ENCODE measurements at regions not wholly inside any gene's neighbourhood (a gene's known extent, or its start where the extent isn't known, plus 50 kb on each side); places are given as distances from the start of the nearest gene placed in this dataset.
"Not testable (repeated sequence)": the region's sequence is repeated elsewhere in the genome, so short reads cannot be mapped to it uniquely, and the experiment has no call there.

DNA sequence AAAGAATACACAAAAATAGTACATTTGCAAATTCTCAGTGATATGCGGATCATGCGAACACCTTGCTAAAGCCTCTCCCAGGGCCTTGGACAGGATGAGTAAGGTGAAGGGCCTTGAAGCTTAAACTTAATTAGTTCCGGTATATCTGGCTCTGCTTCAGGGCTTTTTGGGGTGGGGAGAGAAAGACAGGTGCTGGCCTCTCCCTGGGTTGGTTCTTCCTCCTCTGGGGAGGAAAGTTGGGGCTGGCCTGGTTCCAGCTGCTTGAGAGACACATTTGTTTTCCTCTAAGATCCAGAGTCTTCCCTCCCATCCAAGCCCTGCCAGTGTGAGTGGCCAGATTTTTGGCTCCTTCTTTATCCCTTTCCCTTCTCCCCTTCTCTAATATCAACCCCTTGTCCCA, 64.7 kb upstream of the EPHB3 start:
- TF ChIP-seq, protein P1, sequence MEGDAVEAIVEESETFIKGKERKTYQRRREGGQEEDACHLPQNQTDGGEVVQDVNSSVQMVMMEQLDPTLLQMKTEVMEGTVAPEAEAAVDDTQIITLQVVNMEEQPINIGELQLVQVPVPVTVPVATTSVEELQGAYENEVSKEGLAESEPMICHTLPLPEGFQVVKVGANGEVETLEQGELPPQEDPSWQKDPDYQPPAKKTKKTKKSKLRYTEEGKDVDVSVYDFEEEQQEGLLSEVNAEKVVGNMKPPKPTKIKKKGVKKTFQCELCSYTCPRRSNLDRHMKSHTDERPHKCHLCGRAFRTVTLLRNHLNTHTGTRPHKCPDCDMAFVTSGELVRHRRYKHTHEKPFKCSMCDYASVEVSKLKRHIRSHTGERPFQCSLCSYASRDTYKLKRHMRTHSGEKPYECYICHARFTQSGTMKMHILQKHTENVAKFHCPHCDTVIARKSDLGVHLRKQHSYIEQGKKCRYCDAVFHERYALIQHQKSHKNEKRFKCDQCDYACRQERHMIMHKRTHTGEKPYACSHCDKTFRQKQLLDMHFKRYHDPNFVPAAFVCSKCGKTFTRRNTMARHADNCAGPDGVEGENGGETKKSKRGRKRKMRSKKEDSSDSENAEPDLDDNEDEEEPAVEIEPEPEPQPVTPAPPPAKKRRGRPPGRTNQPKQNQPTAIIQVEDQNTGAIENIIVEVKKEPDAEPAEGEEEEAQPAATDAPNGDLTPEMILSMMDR (IDR thresholded peaks at IDR 0.05): no peak
- no peak for TF ChIP-seq POLR2A (IDR thresholded peaks at IDR 0.05)
- H3K4me3 ChIP-seq (ENCODE audit: low read depth, poor library complexity, severe bottlenecking): no peak overlapping the region
- intact Hi-C loops (cut with DNase I; ENCODE audit: low total_unique reads): no loop called here
- WGBS, 2 donors: 46 to 64% methylated on average over 3 of the region's 3 CpGs
- DNase-seq (ENCODE audit: low spot score in 2 of 2): peak in 1 of 2 donors; percentile 51

DNA sequence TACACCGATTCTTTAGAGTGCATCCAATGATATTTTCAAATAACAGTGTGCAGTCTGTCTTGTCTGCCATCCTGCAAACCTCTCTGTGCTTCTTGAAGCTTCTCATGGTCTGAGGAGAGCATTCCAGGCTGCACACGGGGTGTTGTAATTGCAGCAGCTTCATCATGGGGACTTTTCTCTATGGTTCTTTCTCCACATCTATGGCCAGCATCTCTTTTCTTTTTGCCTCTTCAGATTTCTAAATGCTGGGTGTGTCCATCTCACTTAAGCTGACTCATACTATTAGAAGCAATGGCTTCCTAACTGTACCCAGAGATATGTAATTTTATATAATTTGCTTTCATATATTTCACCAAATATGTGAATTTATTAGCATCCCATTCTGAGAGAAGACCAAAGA, 63.8 kb upstream of the EPHB3 start:
- TF ChIP-seq POLR2A (IDR thresholded peaks at IDR 0.05): no peak
- TF ChIP-seq, protein P1 (IDR thresholded peaks at IDR 0.05): no peak
- no peak overlapping the region for H3K4me3 ChIP-seq (ENCODE audit: low read depth, poor library complexity, severe bottlenecking)
- no peak for DNase-seq (ENCODE audit: low spot score in 2 of 2)
- 73 to 74% methylated on average over 2 of the region's 2 CpGs for WGBS, 2 donors
- intact Hi-C loops (cut with DNase I; ENCODE audit: low total_unique reads): no loop called here

DNA sequence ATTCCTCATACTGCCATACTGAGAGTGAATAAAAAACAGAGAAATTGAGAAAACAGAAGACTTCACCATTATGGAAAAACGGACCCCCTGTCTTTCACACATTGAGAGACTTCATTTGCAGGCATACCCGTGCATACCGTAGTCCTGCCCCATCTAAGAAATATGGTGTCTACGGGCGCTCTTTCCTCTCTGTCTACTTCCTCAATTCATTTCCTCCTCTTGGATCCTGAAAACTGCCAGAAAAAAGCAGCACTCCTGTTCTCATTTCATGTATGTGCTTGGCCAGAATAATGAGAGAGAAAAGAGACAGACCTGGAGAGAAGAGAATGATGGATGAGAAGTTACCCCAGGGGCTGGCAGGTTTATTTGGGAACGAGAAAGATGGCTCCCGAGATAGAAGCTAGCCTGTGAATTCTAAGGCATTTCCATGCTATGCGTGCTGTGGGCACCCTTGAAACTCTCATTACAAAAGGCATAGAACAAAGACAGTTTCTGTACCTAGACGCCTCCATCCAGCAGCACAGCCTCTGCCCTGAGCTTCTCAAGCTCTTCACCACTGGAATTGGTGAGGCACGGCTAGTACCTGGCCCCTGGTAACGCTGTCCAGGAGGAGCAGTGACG, 62.5 kb upstream of the EPHB3 start:
- intact Hi-C loops (cut with DNase I; ENCODE audit: low total_unique reads): no loop called here
- WGBS, 2 donors: 79 to 84% methylated on average over 12 of the region's 12 CpGs
- DNase-seq (ENCODE audit: low spot score in 2 of 2): no peak
- TF ChIP-seq POLR2A (IDR thresholded peaks at IDR 0.05): no peak
- TF ChIP-seq, protein P1 (IDR thresholded peaks at IDR 0.05): no peak
- H3K4me3 ChIP-seq (ENCODE audit: low read depth, poor library complexity, severe bottlenecking): no peak overlapping the region

DNA sequence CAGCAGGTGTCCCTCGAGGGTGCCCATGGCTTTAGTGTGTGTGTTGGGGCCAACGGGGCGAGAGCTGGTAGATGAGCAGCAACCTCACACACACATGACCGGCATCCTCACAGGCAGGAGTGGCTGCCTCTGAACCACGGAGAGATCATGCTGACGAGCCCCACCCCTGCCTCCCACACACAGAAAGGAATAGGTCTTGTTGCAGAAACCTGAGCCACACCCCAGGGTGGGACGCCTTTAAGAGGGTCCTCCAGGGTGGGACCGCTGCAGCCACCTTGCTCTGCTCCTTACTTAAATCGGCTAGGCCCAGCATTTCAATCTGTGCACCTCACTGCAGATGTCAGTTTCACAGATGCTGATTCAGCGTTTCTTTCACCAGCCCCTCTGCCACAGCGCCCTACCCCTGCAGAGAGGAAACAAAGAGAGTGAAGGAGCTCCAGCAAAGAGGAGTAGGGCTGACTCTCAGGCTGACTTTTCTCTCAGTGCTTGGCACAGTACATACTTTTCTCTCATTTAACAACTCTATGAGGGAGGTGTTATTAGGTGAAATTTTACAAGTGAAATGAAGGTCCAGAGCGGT, 61.2 kb upstream of the EPHB3 start:
- no peak for DNase-seq (ENCODE audit: low spot score in 2 of 2)
- 58 to 59% methylated on average over 12 of the region's 12 CpGs for WGBS, 2 donors
- no peak for TF ChIP-seq POLR2A (IDR thresholded peaks at IDR 0.05)
- TF ChIP-seq, protein P1 (IDR thresholded peaks at IDR 0.05): no peak
- H3K4me3 ChIP-seq (ENCODE audit: low read depth, poor library complexity, severe bottlenecking): no peak overlapping the region
- intact Hi-C loops (cut with DNase I; ENCODE audit: low total_unique reads): no loop called here

DNA sequence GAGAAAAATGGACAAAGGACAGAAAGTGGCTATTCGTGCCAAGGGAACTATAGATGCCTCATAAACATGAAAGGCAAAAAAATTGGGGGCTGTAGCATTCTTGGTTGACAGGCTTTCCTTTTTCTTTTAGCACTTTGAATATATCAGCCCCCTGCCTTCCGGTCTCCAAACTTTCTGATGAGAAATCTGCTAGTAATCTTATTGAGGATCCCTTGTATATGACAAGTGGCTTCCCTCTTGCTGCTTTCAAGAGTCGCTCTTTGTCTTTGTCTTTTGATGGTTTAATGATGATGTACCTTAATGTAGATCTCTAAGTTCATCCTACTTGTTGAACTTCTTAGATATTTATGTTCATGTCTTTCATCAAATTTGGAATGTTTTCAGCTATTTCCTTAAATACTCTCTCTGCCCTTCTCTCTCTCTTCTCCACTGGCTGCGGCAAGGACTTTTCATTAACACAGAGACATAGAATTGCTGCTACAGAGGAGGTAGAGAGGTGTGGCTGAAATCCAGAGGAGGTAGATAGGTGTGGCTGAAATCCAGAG, 59.4 kb upstream of the EPHB3 start:
- TF ChIP-seq, protein P1 (IDR thresholded peaks at IDR 0.05): no peak
- no peak for TF ChIP-seq POLR2A (IDR thresholded peaks at IDR 0.05)
- intact Hi-C loops (cut with DNase I; ENCODE audit: low total_unique reads): no loop called here
- H3K4me3 ChIP-seq (ENCODE audit: low read depth, poor library complexity, severe bottlenecking): no peak overlapping the region
- 94% methylated on average over 4 of the region's 4 CpGs for WGBS, 2 donors
- DNase-seq (ENCODE audit: low spot score in 2 of 2): no peak

DNA sequence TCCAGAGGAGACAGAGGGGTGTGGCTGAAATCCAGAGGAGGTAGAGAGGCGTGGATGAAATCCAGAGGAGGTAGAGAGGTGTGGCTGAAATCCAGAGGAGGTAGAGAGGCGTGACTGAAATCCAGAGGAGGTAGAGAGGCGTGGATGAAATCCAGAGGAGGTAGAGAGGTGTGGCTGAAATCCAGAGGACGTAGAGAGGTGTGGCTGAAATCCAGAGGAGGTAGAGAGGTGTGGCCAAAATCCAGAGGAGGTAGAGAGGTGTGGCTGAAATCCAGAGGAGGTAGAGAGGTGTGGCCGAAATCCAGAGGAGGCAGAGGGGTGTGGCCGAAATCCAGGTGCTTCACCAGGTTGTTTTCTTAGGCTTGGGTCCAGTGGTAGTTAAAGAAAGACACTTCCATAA, 58.7 kb upstream of the EPHB3 start:
- 39 to 40% methylated on average over 6 of the region's 6 CpGs for WGBS, 2 donors
- H3K4me3 ChIP-seq (ENCODE audit: low read depth, poor library complexity, severe bottlenecking); intact Hi-C loops (cut with DNase I; ENCODE audit: low total_unique reads); DNase-seq (ENCODE audit: low spot score in 2 of 2): not testable (repeated sequence)
